Nephron (organoid): ENCODE measurements at regions not wholly inside any gene's neighbourhood (a gene's known extent, or its start where the extent isn't known, plus 50 kb on each side); places are given as distances from the start of the nearest gene placed in this dataset.
"Not testable (repeated sequence)": the region's sequence is repeated elsewhere in the genome, so short reads cannot be mapped to it uniquely, and the experiment has no call there.

ENCODE experiments used
- H3K27ac Mint-ChIP-seq, 3 experiments: 2 replicates each; pipeline ENCODE4 v1.8.0; 2020; ENCODE audit warnings: mixed read lengths in 3 of 3, mild to moderate bottlenecking in 2 of 3, moderate library complexity in 1 of 3
- H3K27me3 Mint-ChIP-seq: 2 replicates; pipeline ENCODE4 v1.8.0; 2021; ENCODE audit warnings: low read depth, mild to moderate bottlenecking, moderate library complexity, mixed read lengths
- H3K36me3 Mint-ChIP-seq: 2 replicates; pipeline ENCODE4 v1.8.0; 2020; ENCODE audit warnings: low read depth, mixed read lengths
- H3K4me1 Mint-ChIP-seq: 2 replicates; pipeline ENCODE4 v1.8.0; 2020; ENCODE audit warnings: mixed read lengths
- H3K4me3 Mint-ChIP-seq, 3 experiments: 2 replicates each; pipeline ENCODE4 v1.8.0; 2020; ENCODE audit warnings: mild to moderate bottlenecking in 3 of 3, mixed read lengths in 3 of 3, moderate library complexity in 2 of 3
- H3K9me3 Mint-ChIP-seq: 2 replicates; pipeline ENCODE4 v1.8.0; 2020; ENCODE audit warnings: mixed read lengths
- CTCF ChIP-seq, 3 experiments: fragments of 200-600 bp; sonication (generic); IDR thresholded peaks; one replicate each; pipeline ENCODE4 v1.5.0; 2021; ENCODE audit warnings: antibody characterized with exemption in 3 of 3; ENCODE audit not compliant: unreplicated experiment in 3 of 3

- TF ChIP-seq CTCF (IDR thresholded peaks at IDR 0.05; ENCODE audit: unreplicated experiment in 3 of 3): no peak
- Mint-ChIP-seq H3K4me1 (peaks cover 17% of the 10 kb centered on the region), H3K9me3 (no peaks in the 10 kb centered on the region), H3K4me3 (no peak overlapping the region), H3K36me3 (peaks cover 39% of the 10 kb centered on the region), H3K27me3 (peaks cover 3% of the 10 kb centered on the region), H3K27ac (peak overlapping the region in 1 of 3 experiments; percentile 44)
Observed at GRCh38 chr12:124375141-124375788, 80.4 kb downstream of the RFLNA start.

- H3K4me1 Mint-ChIP-seq: peaks cover 10% of the 10 kb centered on the region
- peaks cover 34% of the 10 kb centered on the region for H3K36me3 Mint-ChIP-seq
- peaks cover 3% of the 10 kb centered on the region for H3K27me3 Mint-ChIP-seq
- H3K9me3 Mint-ChIP-seq: no peaks in the 10 kb centered on the region
- no peak for TF ChIP-seq CTCF (IDR thresholded peaks at IDR 0.05; ENCODE audit: unreplicated experiment in 3 of 3)
- H3K27ac Mint-ChIP-seq: peak overlapping the region in 1 of 3 experiments; percentile 44
- H3K4me3 Mint-ChIP-seq: no peak overlapping the region
Observed at GRCh38 chr12:124374567-124374966, 79.7 kb downstream of the RFLNA start.

GRCh38 chr12:124374147-124374546 is 79.3 kb downstream of the RFLNA start:
- TF ChIP-seq CTCF (IDR thresholded peaks at IDR 0.05; ENCODE audit: unreplicated experiment in 3 of 3): no peak
- Mint-ChIP-seq H3K4me3 (no peak overlapping the region), H3K36me3 (peaks cover 34% of the 10 kb centered on the region), H3K4me1 (peaks cover 6% of the 10 kb centered on the region), H3K27ac (no peak overlapping the region), H3K9me3 (no peaks in the 10 kb centered on the region), H3K27me3 (peaks cover 3% of the 10 kb centered on the region)

- not testable (repeated sequence) for H3K4me1 Mint-ChIP-seq, H3K27me3 Mint-ChIP-seq, H3K9me3 Mint-ChIP-seq, H3K4me3 Mint-ChIP-seq, H3K27ac Mint-ChIP-seq
- peaks cover 33% of the 10 kb centered on the region for H3K36me3 Mint-ChIP-seq
Observed at GRCh38 chr12:124373701-124374100, 78.8 kb downstream of the RFLNA start.

GRCh38 chr12:124372831-124373230 is 77.9 kb downstream of the RFLNA start:
- Mint-ChIP-seq H3K27me3 (no peaks in the 10 kb centered on the region), H3K9me3 (no peaks in the 10 kb centered on the region), H3K4me3 (no peak overlapping the region), H3K27ac (no peak overlapping the region), H3K36me3 (peaks cover 33% of the 10 kb centered on the region), H3K4me1 (no peaks in the 10 kb centered on the region)
- no peak for TF ChIP-seq CTCF (IDR thresholded peaks at IDR 0.05; ENCODE audit: unreplicated experiment in 3 of 3)

GRCh38 chr12:124371970-124372555 is 77.2 kb downstream of the RFLNA start:
- no peaks in the 10 kb centered on the region for H3K27me3 Mint-ChIP-seq
- H3K4me1 Mint-ChIP-seq: no peaks in the 10 kb centered on the region
- no peaks in the 10 kb centered on the region for H3K9me3 Mint-ChIP-seq
- H3K27ac Mint-ChIP-seq: no peak overlapping the region
- no peak overlapping the region for H3K4me3 Mint-ChIP-seq
- H3K36me3 Mint-ChIP-seq: peaks cover 29% of the 10 kb centered on the region
- no peak for TF ChIP-seq CTCF (IDR thresholded peaks at IDR 0.05; ENCODE audit: unreplicated experiment in 3 of 3)
